Dedifferentiated amniotic fluid mesenchymal stem cell (primary cell): ENCODE measurements at regions not wholly inside any gene's neighbourhood (a gene's known extent, or its start where the extent isn't known, plus 50 kb on each side); places are given as distances from the start of the nearest gene placed in this dataset.
"Not testable (repeated sequence)": the region's sequence is repeated elsewhere in the genome, so short reads cannot be mapped to it uniquely, and the experiment has no call there.

Experiments used
- DNase-seq: peaks from one replicate; pipeline ENCODE4 v3.0.0-alpha.2; 2016; ENCODE audit errors: extremely low spot score

DNA sequence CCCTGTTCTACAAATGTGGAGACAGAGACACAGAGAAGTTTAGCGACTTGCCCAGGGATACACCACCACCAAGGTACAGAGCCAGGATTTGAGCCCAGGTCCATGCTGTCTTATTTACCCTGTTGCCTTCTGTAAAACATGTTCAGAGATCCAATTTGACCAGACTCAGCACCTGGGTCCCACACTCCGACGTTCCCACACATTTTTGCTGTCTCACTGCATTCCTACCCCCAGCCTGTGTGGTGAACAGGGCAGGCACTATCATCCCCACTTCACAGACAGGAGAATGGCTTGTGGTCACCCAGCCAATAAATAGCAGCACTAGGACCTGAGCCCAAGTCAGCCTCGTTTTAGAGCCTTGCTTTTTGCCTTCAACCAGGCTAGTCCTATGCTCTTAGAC, 102.8 kb downstream of the PJA1 start:
- DNase-seq = no peak

DNA sequence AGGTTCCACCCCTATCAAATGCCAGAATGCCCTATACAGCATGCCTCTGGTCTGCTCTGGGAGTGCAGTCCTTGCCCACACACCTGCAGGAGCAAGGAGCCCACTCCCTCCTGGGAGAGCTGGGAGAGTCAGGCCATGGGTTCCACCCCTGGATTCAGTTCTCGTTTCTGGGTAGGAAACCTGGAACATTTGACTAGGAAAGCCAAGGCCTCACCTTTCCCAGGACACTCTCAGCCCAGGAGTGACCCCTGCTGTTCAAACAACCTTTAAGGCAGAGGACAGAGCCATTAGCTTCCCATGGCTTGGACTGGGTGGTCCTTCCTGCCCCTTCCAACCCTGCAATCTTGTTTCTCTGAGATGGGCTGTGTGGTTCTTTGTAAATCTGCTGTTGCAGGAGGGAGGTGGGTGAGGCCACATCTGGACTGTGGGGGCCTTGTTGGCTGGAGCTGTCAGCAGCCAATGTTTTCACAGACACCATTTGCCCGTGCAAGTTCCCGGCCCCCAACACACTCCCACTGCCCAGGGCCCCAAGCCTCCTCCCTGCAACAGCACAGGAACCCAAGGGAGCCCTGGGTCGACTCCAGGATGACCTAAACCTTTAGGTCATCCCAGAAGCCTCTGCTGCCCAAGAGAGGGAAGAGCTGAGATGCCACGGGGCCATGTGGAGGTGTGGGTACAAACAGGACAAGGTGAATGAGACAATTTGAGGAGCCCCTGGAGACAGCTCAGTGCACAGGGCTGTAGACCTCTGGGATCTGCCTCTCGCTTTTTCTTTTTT, 104.4 kb downstream of the PJA1 start:
- DNase-seq = no peak

DNA sequence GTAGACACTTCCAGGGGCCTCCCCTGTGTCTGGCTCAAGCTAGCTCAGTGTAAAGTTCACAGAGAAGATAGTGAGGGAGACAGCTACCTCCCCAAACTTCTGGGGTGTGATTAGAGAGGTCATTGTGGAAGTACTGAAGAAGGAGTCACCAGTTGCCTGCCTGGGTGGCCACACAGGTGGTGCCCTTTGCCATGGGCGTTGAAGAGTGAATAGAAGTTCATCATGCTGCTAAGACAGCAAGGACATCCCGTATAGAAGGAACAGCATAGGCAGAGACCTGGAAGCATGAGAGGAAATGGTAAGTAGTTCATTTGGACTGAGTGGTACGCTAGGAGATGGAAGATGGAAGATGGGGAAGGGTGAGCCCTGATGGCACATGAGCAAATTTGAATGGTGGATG, 110.1 kb downstream of the PJA1 start:
- no peak for DNase-seq

DNA sequence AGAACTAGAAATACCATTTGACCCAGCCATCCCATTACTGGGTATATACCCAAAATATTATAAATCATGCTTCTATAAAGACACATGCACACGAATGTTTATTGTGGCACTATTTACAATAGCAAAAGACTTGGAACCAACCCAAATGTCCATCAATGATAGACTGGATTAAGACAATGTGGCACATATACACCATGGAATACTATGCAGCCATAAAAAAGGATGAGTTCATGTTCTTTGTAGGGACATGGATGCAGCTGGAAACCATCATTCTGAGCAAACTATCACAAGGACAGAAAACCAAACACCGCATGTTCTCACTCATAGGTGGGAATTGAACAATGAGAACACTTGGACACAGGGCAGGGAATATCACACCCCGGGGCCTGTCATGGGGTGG, 110.8 kb downstream of the PJA1 start:
- DNase-seq = not testable (repeated sequence)

DNA sequence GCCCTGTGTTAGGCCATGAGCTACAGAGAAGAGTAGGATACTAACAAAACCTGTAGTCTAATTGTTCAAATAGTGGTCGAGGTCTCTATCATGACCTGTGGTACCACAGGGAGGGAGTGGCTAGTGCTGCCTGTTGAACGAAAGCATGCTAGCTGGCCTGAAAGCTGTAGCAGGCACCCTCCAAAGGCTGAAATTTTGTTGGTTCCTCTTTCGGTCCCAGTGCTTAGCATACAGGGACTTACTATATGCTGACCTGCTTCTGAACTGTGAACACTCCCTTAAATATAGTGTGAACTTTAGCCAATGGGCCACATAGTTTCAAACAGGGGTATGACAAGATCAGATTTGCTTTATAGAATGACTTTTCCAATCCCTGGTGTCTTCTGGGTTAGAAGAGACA, 113.4 kb downstream of the PJA1 start:
- no peak for DNase-seq

DNA sequence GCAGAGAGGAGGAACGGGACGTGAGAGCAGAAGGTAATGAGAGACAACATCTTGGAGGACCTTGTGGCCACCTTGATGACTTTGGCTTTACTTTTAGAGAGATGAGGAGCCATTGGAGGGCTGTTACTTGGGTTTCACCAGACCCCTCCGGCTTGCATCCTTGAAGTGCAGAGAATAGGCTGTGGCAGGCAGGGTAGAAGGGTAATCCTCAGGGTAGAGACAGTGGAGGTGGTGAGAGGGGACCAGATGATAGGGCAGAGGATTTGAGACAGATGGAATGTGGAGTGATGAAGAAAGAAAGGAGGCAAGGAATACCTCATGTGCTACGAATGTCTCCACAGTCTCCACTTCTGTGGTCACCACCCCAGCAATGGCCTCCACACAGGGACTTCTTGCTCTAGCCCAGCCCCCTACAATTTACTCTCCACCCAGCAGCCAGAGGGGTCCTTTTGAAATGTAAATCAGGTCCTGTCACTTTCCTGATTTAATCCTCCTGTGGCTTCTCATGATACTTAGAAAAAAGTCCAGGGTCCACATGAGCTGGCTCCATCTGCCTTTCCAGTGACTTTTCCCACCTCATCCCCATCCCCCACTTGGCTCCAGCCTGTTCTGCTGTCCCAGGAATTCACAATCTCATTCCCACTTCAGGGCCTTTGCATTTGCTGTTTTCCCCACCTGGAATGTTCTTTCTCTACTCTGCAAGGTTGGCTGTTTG, 115.0 kb downstream of the PJA1 start:
- DNase-seq = no peak

DNA sequence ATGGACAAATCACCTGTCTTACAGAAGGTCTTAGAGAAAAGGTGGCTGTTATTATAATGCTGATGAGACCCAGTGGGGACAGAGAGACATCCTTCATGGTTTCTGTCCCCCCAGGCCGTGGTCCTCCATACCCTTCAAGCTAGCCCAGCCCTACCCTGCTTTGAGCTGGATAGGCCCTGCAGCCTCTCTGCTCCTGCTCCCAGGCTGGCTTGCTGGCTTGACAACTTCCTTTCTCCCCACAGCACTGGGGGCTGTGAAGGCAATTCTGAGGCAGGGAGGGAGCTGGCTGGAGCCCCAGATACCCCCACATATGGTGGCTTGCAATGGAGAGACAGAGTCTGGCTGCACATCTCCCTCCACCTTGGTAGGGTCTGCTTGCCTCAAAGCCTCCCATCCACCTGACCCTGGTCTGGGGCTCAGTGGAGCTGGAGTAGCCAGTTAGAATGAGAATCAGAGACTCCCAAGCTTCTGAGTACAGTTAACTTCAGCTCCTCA, 118.2 kb downstream of the PJA1 start:
- no peak for DNase-seq

DNA sequence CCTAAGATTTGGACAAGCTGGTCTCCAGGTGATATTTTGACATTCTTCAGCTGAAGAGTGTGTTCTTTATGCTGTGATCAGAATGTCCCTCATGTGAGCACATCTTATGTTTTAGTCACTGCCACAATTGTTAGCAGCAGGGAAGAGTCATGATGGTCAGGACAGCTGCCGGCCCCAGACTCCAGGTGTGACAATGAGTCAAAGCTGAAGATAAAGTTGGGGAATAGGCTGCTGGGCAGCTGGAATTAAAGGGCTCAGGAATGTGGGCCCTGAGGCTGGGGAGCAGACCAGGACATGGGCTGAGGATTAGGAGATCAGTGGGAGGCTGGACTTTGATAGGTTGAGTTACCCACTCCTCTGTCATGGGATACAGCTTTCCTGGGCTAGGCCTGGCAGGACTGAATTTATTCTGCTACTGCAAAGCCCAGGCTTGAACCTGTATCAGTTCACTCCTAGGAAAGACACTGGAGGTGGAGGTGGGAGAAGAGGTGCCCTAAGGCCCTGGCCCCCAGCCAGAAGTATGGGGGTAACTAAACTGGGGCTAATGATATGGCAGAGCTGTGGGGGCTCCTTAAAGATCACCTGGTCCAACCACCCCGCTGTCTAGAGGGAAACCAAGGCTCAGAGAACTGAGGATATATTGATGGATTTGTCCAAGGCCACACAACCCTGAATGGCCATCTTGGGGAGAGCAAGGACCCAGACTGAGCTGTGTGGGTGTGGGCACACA, 119.5 kb downstream of the PJA1 start:
- no peak for DNase-seq

DNA sequence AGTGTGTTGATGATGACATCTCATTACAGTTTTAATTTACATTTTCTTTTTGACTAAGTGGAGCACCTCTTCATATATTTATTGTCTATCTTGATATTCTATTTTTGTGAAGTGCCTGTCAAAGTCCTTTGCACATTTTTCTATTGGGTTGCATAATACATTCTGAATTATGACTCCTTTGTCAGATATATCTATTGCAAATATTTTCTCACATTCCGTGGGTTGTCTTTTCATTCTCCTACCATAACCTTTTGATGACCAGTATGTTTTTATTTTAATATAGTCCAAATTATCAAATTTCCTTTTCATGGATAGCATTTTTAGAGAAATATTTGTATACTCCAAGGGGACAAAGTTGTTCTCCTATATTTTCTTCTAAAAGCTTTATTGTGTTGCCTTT, 126.4 kb downstream of the PJA1 start:
- DNase-seq = no peak

DNA sequence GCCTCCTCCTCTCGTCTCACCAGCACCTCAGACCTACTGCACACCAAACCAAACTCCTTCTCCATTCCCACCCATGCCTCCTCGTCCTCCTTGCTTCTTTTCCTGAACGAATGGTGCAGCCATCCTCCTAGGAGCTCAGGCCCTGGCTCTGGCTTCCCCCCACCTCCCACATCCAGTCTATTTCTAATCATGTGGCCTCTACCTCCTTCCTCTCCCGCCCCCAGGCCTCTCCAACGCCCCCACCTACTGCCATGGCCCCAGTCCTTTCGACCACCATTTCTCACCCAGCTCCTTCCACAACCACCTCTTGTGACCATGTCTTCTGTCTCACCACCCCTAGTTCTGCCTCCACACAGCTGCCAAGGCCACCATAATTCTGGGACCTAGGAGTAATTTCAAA, 127.1 kb downstream of the PJA1 start:
- DNase-seq = no peak

DNA sequence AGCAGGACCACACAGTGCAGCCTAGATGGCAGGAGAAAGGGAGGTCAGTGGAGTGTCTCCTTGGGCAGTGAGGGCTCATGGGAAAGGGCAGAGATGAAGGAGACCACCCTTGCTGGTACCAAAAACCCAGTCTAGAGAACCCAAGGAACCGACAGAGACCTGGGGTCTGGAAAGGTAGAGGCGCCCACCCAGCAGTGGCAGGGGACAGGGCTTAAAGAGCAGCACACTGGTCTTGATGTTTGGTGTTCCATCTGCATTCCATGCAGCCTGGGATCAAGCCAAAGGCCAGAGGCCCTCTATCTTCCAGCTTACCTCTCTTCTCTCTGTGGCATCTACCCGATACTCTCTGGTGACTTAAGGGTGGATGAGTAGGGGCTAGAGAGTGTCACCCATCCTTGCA, 127.5 kb downstream of the PJA1 start:
- DNase-seq = no peak

DNA sequence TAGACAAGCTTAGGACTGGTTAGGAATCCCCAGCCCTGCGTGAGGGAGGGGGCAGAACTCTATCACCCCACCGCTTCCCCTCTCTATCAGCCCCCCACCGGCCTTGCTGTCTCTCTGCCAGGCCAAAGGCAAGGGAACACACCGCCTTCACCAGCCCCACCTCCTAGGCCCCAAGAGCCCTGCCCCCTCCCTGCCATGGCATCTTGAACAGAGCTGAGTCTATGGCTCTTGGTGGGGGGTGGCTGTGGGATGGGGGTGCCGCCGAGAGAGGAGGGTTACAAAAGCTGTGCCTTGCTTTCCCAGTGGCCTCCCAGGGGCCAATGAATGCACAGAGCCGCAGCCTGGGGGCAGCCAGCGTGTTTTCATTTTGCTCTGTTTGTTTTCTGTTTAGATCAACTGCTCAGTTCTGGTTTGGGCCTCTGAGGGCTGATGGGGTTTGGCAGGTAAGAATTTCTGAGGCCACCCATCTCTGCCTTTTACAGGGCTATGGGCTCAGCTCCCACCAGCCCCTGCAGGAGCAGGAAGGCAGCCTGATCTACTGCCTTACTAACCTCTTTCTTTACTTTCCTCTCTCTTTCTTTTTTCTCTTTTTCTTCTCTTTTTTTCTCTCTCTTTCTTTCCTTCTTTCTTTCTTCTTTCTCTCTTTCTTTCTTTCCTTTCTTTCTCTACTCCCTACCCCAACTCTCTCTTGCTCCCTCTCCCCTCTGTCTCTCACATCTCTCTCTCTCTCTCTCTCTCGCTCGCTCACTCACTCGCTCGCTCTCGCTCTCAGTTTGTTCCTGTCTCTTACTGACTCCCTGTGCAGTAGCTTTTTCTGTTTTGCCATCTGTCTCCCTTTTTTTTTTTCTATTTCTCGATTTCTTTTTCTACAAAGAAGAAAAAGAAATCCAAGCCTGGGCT, 128.3 kb downstream of the PJA1 start:
- DNase-seq = no peak

DNA sequence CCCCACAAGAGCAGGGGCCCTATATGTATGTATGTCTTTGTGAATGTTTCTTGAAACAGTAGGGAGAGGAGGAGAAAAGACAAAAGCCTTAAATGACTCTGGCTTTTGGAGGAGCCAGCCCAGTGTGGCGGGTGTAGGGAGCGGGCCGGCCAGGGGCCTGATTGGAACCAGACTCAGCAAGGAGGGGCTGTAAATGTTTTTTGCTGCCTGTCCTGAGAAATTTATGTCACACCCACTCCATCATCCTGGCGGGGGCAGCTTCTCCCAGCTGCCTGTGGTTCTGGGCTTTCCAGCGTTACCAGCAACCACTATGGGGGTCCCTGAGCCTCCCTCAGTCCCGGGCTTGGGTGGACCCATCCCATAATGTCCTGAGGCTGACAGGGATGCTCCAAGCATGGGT, 130.8 kb downstream of the PJA1 start:
- no peak for DNase-seq

DNA sequence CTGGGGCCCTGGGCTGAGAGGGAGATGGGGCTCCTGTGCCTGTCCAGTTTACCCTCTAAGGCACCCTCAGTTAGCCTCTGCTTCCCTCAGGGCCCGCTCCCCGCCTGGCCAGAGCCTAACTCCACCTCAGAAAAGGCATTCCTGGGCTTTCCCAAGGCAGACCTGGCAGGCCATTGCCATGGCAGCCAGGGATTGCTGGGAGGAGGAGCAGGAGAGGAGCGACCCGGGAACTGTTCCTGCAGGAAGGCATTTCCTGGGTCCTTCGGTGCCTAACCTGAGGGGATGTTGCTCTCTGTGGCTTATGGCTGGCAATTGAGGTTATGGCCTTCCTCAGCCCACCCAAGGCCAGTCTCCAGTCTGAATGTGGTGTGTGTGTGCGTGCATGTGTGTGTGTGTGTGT, 131.3 kb downstream of the PJA1 start:
- DNase-seq = no peak

DNA sequence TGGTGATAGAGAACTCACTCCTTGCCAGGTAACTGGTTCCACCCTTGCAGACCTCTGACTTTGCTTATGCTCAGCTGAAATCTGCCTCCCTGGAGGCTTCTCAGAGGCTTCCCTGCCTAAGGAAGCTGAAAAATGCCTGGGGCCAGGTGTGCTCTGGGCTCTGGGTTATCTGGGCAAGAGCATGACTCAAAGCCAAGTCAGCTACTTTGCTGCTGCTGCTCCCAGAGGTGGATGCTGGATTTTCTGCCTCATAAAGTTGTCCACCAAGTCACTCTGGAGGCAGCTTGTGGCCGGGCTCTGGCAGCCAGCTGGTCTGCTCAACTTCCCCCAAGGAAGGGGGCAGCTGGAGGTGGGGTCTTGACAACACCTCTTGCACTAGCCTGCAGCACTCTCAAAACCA, 132.7 kb downstream of the PJA1 start:
- DNase-seq = no peak

DNA sequence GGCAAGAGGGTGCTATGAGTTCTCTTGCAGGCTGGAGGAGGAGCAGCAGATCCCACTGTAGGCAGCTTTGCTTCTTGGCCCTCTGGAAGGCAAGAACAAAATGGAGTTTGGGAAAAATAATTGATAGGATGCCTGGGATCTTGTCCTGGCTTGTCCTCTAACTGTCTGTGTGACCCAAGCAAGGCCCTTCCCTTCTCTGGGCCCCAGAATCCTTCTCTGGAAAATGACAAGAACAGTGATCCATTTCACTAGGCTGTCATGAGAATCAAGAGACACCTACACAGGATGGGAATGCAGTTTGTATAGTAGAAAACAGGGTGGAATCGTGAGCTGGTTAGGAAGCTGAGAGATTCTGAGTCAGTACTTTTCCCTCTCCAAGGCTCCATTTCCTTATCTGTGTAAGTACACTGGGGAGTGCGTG, 133.3 kb downstream of the PJA1 start:
- DNase-seq = no peak

DNA sequence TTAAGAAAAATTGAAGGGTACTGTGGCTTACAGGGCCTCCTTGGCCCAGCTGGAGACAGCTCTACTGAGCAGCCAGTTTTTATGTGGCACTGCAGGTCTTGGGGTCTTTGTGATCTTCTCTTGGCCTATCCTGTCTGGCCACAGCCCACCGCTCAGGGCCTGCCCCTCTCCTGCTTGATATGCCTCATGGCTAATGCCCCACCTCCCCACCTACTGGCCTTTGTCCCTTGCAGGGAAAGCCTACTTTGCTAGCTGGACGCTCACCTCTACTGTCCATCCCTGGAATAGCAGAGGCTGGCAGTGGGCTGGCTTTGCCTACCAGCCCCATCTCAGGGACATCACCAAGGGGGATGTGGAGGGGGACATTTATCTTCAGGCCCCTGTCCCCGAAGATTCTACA, 134.1 kb downstream of the PJA1 start:
- DNase-seq = no peak

DNA sequence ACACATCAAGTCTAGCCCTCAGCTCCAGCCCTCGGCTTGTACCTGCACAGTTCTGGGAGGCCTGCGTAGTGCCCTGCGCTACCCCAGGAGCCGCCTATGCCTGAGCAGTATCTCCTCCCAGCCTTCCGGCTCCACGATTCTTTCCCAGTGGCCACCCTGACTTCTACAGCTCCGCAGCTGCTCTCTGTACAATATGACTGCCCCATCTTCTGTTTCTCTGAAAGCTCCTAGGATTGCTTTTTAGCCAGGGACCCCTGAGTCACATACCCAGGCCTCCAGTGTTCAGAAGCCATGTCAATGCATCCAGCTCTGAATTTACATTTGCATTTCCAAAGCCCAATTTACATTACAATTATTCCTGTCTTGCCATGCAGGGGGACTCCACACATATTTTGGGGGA, 135.5 kb downstream of the PJA1 start:
- no peak for DNase-seq

DNA sequence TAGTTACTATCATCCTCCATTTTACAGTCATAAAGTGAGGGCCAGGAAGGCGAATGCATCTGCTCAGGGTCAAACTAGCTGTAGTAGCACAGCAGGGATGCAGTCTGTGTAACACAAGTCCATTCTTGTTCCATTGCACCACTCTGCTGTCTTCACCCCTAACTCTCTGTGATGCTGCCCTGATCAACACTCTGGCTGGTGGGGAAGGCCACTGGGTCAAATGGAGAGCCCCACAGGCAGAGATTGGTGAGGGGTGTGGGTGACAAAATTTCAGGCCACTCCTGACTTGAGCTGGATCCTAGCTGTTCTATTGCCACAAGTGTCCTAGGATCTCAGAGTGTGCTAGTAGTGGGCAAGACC, 136.5 kb downstream of the PJA1 start:
- no peak for DNase-seq

DNA sequence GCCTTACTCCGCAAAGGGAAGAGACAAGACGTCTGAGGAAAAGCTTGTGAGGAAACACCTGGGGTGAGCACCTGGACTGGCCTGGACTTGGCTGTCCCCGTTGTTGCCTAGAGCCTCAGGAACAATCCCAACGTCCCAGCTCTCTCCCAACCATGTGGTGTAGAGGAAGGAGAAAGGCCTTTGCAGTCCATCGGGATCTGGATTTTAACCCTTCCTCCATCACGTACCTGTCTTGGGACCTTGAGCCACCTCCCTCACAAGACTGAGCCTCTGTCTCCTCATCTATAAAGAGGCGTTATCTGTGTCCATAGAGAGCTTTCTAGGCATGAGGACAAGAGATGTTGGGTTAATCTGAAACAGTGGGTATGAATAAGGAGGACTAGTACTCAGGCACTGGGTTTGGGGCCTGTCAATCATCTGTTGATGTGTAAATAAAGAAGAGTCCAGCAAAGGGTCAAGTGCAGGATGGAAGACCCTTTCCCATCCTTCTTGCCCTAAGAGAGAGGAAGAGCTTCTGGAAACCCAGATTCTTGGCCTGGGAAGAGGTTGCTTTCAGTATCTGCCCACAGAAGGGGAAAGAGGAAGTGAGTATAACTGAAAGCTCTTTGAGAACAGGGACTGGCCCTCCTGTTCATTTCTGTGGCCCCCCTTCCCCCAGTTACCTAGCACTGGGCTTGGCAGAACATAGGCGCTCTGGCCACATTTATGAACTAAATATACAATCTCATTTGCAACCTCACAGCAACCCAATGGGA, 137.1 kb downstream of the PJA1 start:
- DNase-seq = no peak
